A673 (cell line): ENCODE measurements at regions not wholly inside any gene's neighbourhood (a gene's known extent, or its start where the extent isn't known, plus 50 kb on each side); places are given as distances from the start of the nearest gene placed in this dataset.

Source experiments
- BruUV-seq: library from RNA; stranded (reverse); fragments of 400-500 nt; replicated peaks from 2 replicates; lab custom pipeline; 2021; lab: Mats Ljungman, UMichigan
- CTCF ChIA-PET: fragments of 300-600 bp; sonication (Branson Sonifier 250); formaldehyde crosslinking; loops from one replicate; lab custom pipeline; 2022; ENCODE audit warnings: antibody characterized with exemption; lab: Charles Lee
- POLR2A ChIA-PET: fragments of 300-600 bp; sonication (Branson Sonifier 250); formaldehyde crosslinking; loops from one replicate; lab custom pipeline; 2022; ENCODE audit warnings: antibody characterized with exemption; ENCODE audit not compliant: low non-redundant PET; lab: Charles Lee
- DNase-seq: peaks from one replicate; pipeline ENCODE4 v3.0.0-alpha.2; 2015; ENCODE audit warnings: low spot score
- H3K27ac ChIP-seq: fragments of 200-600 bp; sonication (generic); 2 replicates; pipeline ENCODE4 v1.5.1; 2016; ENCODE audit warnings: mixed run types, low read depth, mild to moderate bottlenecking, mixed read lengths, antibody characterized with exemption, low read length; ENCODE audit not compliant: poor library complexity, severe bottlenecking
- H3K27me3 ChIP-seq: fragments of 200-600 bp; sonication (generic); replicated peaks from 2 replicates; pipeline ENCODE4 v1.6.1; 2017; ENCODE audit warnings: mixed run types, low read depth, mild to moderate bottlenecking, mixed read lengths, antibody characterized with exemption, low read length; ENCODE audit not compliant: insufficient read depth, poor library complexity
- H3K36me3 ChIP-seq: fragments of 200-600 bp; sonication (generic); 2 replicates; pipeline ENCODE4 v1.6.1; 2016; ENCODE audit warnings: mixed run types, mild to moderate bottlenecking, mixed read lengths, antibody characterized with exemption, low read length; ENCODE audit not compliant: insufficient read depth, poor library complexity, severe bottlenecking
- H3K4me1 ChIP-seq: fragments of 200-600 bp; sonication (generic); 2 replicates; pipeline ENCODE4 v1.6.1; 2017; ENCODE audit warnings: mixed run types, mild to moderate bottlenecking, mixed read lengths, antibody characterized with exemption, low read length; ENCODE audit not compliant: insufficient read depth, poor library complexity, severe bottlenecking
- H3K4me3 ChIP-seq: fragments of 200-600 bp; sonication (generic); 2 replicates; pipeline ENCODE4 v1.5.1; 2016; ENCODE audit warnings: low read depth, mixed run types, mild to moderate bottlenecking, mixed read lengths, low read length; ENCODE audit not compliant: poor library complexity, severe bottlenecking
- H3K9me3 ChIP-seq: fragments of 200-600 bp; sonication (generic); 2 replicates; pipeline ENCODE4 v1.6.1; 2016; ENCODE audit warnings: mixed run types, low read depth, mild to moderate bottlenecking, mixed read lengths, antibody characterized with exemption, low read length; ENCODE audit not compliant: poor library complexity, severe bottlenecking
- CTCF ChIP-seq: fragments of 300-800, 200-600 bp; sonication (generic); conservative IDR thresholded peaks from 2 replicates; pipeline ENCODE4 v1.5.1; 2017; ENCODE audit warnings: low read depth, mild to moderate bottlenecking, antibody characterized with exemption, low read length, moderate library complexity, mixed read lengths
- EZH2 ChIP-seq: fragments of 200-600 bp; sonication (generic); IDR thresholded peaks from 2 replicates; pipeline ENCODE4 v1.6.1; 2017; ENCODE audit warnings: borderline replicate concordance, low read depth, mild to moderate bottlenecking, mixed read lengths, antibody characterized with exemption, low read length; ENCODE audit not compliant: poor library complexity, severe bottlenecking
- intact Hi-C: fragments of 100-400 bp; cut with micrococcal nuclease; formaldehyde crosslinking; loops from one replicate; pipeline ENCODE4 v1.10.0; 2022; ENCODE audit not compliant: unreplicated experiment

GRCh38 chr12:69101505-69101904 lies 137.9 kb upstream of the CPSF6 start:
- Histone ChIP-seq H3K4me3 (no peak overlapping the region), H3K9me3 (no peaks in the 10 kb centered on the region), H3K27me3 (no peaks in the 10 kb centered on the region), H3K4me1 (peaks cover 8% of the 10 kb centered on the region), H3K27ac (no peak overlapping the region), H3K36me3 (no peaks in the 10 kb centered on the region)
- intact Hi-C loops = no loop called here
- ChIA-PET CTCF (no interaction called here), POLR2A (no interaction called here)
- DNase-seq = no peak
- TF ChIP-seq EZH2 (no peak), CTCF (no peak)
- BruUV-seq = no TSS peak

GRCh38 chr12:69102856-69103255 lies 136.5 kb upstream of the CPSF6 start:
- H3K36me3 ChIP-seq = no peaks in the 10 kb centered on the region
- DNase-seq = no peak
- ChIA-PET CTCF (no interaction called here), POLR2A (no interaction called here)
- H3K9me3 ChIP-seq = no peaks in the 10 kb centered on the region
- no peak for TF ChIP-seq CTCF
- no peak for TF ChIP-seq EZH2
- no peaks in the 10 kb centered on the region for H3K27me3 ChIP-seq
- no peak overlapping the region for H3K27ac ChIP-seq
- no peaks in the 10 kb centered on the region for H3K4me1 ChIP-seq
- intact Hi-C loops = no loop called here
- no TSS peak for BruUV-seq
- H3K4me3 ChIP-seq = no peak overlapping the region

- H3K36me3 ChIP-seq = no peaks in the 10 kb centered on the region
- intact Hi-C loops = no loop called here
- no peak overlapping the region for H3K4me3 ChIP-seq
- H3K27me3 ChIP-seq = no peaks in the 10 kb centered on the region
- H3K9me3 ChIP-seq = no peaks in the 10 kb centered on the region
- no TSS peak for BruUV-seq
- TF ChIP-seq EZH2 (no peak), CTCF (no peak)
- H3K27ac ChIP-seq = no peak overlapping the region
- CTCF ChIA-PET = no interaction called here
- POLR2A ChIA-PET = interaction anchor here (0.6 kb wide), 1 partner anchor 41 kb away, joined by 3 read pairs; no protein-coding TSS in a partner anchor
- no peak for DNase-seq
- H3K4me1 ChIP-seq = no peaks in the 10 kb centered on the region
Measured at GRCh38 chr12:69105101-69105962, 134.0 kb upstream of the CPSF6 start.
